Omental fat pad (tissue), 3 donors: ENCODE measurements at regions not wholly inside any gene's neighbourhood (a gene's known extent, or its start where the extent isn't known, plus 50 kb on each side); places are given as distances from the start of the nearest gene placed in this dataset.
"Not testable (repeated sequence)": the region's sequence is repeated elsewhere in the genome, so short reads cannot be mapped to it uniquely, and the experiment has no call there.

Experiments
- ATAC-seq: fragments of 150-250 bp; one replicate; pipeline ENCODE4 v1.9.1; 2016; ENCODE audit warnings: mild to moderate bottlenecking, moderate library complexity; ENCODE audit not compliant: low FRiP score
- DNase-seq: peaks from one replicate; pipeline ENCODE4 v3.0.0-alpha.2; 2019; ENCODE audit warnings: low spot score
- CTCF ChIP-seq, 3 donors: fragments of 450-650 bp; IDR thresholded peaks; one replicate each; pipeline ENCODE4 v1.5.1; 2016 to 2017; ENCODE audit warnings: antibody characterized with exemption in 3 of 3, mild to moderate bottlenecking in 3 of 3, moderate library complexity in 2 of 3

DNA sequence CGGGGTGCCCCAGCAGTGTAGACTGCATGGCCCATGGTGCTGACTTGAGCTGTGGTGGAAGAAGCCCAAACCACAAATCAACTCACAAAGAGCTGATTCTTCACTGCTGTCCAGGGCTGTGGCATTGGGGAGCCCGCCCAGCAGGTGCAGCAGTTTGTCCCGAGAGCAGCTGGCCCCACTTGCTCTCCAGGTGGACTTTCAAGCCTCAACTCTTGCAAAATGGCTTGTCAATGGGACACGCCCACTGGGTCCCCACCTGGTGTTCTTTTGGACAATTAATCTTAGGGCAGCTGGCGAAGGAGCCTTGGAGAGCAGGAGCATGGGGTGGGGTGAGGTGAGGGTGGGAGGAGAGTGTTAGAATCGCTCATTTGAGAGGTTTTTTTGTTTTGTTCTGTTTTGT lies 117.9 kb downstream of the MYCN start:
- no peak for TF ChIP-seq CTCF (IDR thresholded peaks at IDR 0.05)
- DNase-seq: no peak
- no peak for ATAC-seq

DNA sequence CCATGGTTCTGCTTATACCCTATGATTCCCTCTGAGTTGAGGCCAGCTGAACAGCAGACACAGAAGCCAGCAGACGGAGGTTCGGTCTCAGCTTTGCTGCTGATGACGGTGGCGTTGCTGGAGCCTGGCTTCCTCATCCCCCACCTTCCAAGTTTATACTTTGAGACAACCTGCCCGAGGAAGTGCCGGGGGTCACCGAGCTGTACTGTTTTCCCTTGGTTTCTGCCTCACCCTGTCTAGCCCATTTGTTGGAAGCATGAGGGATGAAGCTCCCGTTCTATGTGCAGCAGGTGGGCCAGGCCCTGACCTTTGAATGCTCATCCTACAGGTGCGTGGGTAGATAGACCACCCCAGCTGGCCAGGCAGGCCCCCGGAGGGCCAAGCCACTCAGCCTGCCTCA lies 117.3 kb downstream of the MYCN start:
- DNase-seq (no peak), ATAC-seq (no peak)
- no peak for TF ChIP-seq CTCF (IDR thresholded peaks at IDR 0.05)

DNA sequence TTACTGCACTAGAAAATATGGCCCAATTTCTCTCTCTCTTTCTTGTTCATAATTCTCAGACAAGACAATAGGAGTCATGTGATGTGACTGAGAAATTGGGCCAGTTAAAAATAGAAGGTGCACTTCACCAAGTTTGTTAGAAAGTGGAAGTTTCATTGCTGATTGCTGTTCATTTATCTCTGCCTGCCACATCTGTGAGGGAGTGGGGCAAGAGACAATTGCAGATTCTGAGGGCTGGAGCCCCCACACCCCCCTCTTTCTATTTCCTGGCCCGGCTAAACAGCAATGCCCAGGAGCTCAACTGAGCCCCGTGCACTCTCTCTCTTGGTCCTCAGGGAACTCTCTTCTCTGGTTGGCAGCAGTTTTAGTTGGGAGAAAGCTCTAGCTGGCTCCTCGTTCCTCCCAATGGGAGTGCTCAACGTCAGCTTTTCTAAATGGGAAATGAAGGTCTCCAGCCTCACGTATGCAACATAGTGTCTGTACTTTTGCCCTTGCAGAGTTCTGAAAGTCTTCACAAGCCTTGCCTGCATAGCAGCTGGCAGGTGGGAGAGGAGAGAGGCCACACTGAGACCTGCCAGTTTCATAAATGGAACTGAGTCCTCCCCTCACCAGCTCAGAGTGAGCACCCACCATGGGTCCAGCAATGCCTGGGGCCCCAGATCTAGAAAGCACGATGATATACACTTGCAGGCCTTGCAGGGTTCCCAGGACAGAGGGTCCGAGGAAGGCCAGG lies 115.7 kb downstream of the MYCN start:
- DNase-seq (no peak), ATAC-seq (no peak)
- TF ChIP-seq CTCF (IDR thresholded peaks at IDR 0.05): no peak

DNA sequence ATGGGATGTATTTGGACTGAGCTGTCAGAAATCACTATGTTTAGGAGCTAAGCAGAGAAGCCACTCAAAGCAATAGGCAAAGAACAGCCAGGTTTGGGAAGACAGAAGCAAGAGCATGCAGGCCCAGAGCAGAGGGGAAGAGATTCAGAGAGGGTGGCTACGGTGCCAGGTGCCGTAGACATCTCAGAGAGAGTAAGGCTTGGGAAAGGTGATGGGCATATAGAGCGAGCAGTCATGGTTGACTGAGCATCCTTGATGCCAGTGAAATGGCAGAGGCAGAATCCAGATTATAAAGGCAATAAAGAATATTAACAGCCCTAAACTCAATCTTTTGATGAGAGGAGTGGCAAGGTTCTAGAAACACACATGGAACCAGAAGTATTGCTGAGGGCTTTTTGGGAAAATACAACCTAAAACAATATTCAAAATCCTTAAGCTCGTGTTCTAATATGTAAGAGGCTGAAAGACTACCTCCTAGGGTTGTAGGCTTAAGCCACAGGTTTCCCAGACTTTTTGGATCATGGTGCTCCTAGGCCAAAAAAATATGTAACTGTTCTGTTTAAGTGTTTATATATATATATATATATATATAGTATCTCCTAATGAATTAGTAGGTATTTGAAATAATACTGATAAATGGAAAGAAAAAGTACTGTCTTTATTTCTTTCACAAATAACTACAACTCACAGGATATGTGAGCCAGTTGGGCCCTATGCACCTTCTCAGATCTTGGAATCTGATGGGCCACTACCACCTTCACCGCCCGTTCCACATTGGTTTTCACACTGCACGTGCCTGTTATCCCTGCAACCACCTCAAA lies 113.3 kb downstream of the MYCN start:
- no peak for ATAC-seq

DNA sequence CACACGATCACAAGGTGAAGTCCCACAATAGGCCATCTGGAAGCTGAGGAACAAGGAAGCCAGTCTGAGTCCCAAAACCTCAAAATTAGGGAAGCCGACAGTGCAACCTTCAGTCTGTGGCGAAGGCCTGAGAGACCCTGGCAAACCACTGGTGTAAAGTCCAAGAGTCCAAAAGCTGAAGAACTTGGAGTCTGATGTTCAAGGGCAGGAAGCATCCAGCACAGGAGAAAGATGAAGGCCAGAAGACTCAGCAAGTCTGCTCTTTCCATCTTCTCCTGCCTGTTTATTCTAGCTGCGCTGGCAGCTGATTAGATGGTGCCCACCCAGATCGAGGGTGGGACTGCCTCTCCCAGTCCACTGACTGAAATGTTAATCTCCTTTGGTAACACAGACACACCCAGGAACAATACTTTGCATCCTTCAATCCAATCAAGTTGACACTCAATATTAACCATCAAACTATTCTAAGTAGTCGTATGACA lies 112.3 kb downstream of the MYCN start:
- DNase-seq, ATAC-seq: not testable (repeated sequence)

More for the DNA sequence above, 113.3 kb downstream of the MYCN start:
- no peak for TF ChIP-seq CTCF (IDR thresholded peaks at IDR 0.05)
- DNase-seq: no peak

- no peak for TF ChIP-seq CTCF (IDR thresholded peaks at IDR 0.05)
- no peak for ATAC-seq
- DNase-seq: no peak
These were observed 111.7 kb downstream of the MYCN start for GRCh38 chr2:16051841-16052564.

DNA sequence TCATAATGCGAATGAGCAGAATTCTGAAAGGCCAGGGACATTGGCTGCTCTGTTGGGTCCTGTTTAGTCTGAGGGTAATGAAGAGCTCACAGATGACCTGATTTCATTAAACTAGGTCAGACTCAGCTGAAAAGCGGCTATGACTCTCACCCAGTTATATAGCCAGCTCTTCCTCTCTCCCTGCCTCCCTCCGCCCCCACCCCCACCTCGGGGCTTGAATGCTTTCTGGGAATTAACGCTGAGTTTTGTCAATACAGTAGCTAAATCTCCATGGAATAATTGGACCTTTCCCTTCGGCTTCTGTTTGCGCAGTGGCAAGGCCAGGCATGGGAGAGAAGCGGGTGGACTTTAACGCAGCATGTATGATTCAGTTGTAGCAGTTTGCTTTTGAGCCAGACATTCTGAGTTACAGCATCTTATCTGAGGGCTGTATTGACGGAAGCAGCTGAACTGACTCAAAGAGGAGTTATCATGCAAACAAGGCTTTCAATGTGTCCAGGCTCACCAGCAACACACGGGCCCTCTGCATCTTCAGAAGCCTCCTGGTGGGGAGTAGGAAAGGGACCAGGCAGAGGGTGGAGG lies 110.6 kb downstream of the MYCN start:
- no peak for ATAC-seq
- no peak for TF ChIP-seq CTCF (IDR thresholded peaks at IDR 0.05)

More for the DNA sequence above, 110.6 kb downstream of the MYCN start:
- no peak for DNase-seq
